ENCODE measurements at regions not wholly inside any gene's neighbourhood (a gene's known extent, or its start where the extent isn't known, plus 50 kb on each side); places are given as distances from the start of the nearest gene placed in this dataset.
A peak's percentile ranks its signal among the peaks of the same experiment; 100 is the strongest.

DNA sequence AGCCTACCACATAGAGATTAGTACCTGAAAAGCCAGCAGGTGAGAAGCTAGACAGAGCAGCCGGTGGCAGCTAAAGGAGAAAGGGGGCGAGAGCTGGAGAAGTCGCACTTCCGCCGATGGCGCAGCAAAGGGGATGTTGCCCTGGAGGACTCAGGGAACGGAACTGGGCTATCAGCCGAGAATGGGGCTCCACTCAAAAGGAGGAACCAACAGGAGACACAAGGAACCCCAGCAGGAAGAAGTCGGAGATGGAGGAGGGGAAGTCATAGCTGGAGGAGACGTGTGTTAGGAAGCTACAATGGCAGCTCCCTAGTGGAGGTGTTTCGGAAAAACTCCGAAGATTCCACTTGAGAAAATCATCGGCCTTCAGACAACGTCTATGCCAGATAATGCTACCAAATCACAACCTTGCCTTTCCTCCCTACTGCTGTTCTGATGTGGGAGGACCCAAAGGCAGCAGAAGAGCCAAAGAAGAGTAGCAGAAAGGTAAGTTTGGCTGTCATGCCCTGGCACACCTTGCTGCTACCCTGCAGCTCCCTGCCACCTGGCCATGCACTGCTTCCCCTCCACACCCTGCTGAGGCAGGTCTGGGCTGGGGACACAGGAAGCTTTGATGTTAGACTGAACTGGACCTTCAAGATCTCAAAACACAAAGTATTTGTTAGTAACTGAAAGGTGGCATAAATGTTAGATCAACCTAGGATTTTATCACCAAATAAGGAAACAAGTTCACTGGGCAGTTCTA lies 127.9 kb downstream of the DLEU7 start:
- no peak for TF ChIP-seq EZH2 (IDR thresholded peaks at IDR 0.05; ENCODE audit: insufficient read depth, low read length)
- TF ChIP-seq CTCF (IDR thresholded peaks at IDR 0.05; ENCODE audit: insufficient read depth, low read depth, low read length) = no peak
- no peaks in the 10 kb centered on the region for H3K4me1 ChIP-seq (ENCODE audit: insufficient read depth, low read length)
- H4K20me1 ChIP-seq (ENCODE audit: insufficient read depth, low read length) = no peaks in the 10 kb centered on the region
- Mint-ChIP-seq H3K4me3 (ENCODE audit: unreplicated experiment) (no peak overlapping the region), H3K27ac (ENCODE audit: unreplicated experiment) (peak overlapping the region; percentile 55), H3K27me3 (ENCODE audit: low read depth, unreplicated experiment) (no peaks in the 10 kb centered on the region), H3K9me3 (ENCODE audit: unreplicated experiment) (no peaks in the 10 kb centered on the region), H3K4me1 (ENCODE audit: low read depth, unreplicated experiment) (peaks cover 24% of the 10 kb centered on the region), H3K36me3 (ENCODE audit: low read depth, unreplicated experiment) (peaks cover 1% of the 10 kb centered on the region)
- no peaks in the 10 kb centered on the region for H3K79me2 ChIP-seq (ENCODE audit: insufficient read depth, low read length)
- no peak for FAIRE-seq
- DNase-seq (ENCODE audit: low read depth) = no peak
- H3K27me3 ChIP-seq (ENCODE audit: insufficient read depth, low read length) = no peaks in the 10 kb centered on the region
- no peak overlapping the region for H3K4me2 ChIP-seq (ENCODE audit: low read length)
- no peak overlapping the region for H3K27ac ChIP-seq (ENCODE audit: low read depth, low read length)
- H2AFZ ChIP-seq (ENCODE audit: low read depth, low read length) = no peak overlapping the region
- H3K4me3 ChIP-seq (ENCODE audit: insufficient read depth, low read depth, low read length) = no peak overlapping the region
- H3K36me3 ChIP-seq (ENCODE audit: insufficient read depth, low read length) = no peaks in the 10 kb centered on the region
- no peaks in the 10 kb centered on the region for H3K9me3 ChIP-seq (ENCODE audit: insufficient read depth, low read depth, low read length)
- no peak overlapping the region for H3K9ac ChIP-seq (ENCODE audit: low read length)

- DNase-seq (ENCODE audit: low read depth) (peak; percentile 43), FAIRE-seq (no peak)
- Histone ChIP-seq H3K4me1 (ENCODE audit: insufficient read depth, low read length) (no peaks in the 10 kb centered on the region), H3K4me2 (ENCODE audit: low read length) (no peak overlapping the region), H3K9ac (ENCODE audit: low read length) (no peak overlapping the region), H3K36me3 (ENCODE audit: insufficient read depth, low read length) (no peaks in the 10 kb centered on the region), H2AFZ (ENCODE audit: low read depth, low read length) (no peak overlapping the region), H3K27ac (ENCODE audit: low read depth, low read length) (no peak overlapping the region), H4K20me1 (ENCODE audit: insufficient read depth, low read length) (no peaks in the 10 kb centered on the region), H3K9me3 (ENCODE audit: insufficient read depth, low read depth, low read length) (no peaks in the 10 kb centered on the region), H3K79me2 (ENCODE audit: insufficient read depth, low read length) (no peaks in the 10 kb centered on the region), H3K4me3 (ENCODE audit: insufficient read depth, low read depth, low read length) (no peak overlapping the region), H3K27me3 (ENCODE audit: insufficient read depth, low read length) (no peaks in the 10 kb centered on the region)
- H3K27me3 Mint-ChIP-seq (ENCODE audit: low read depth, unreplicated experiment) = peaks cover 1% of the 10 kb centered on the region
- TF ChIP-seq CTCF (IDR thresholded peaks at IDR 0.05; ENCODE audit: insufficient read depth, low read depth, low read length) = no peak
- TF ChIP-seq EZH2 (IDR thresholded peaks at IDR 0.05; ENCODE audit: insufficient read depth, low read length) = no peak
- H3K4me1 Mint-ChIP-seq (ENCODE audit: low read depth, unreplicated experiment) = peaks cover 2% of the 10 kb centered on the region
- peaks cover 7% of the 10 kb centered on the region for H3K9me3 Mint-ChIP-seq (ENCODE audit: unreplicated experiment)
- H3K36me3 Mint-ChIP-seq (ENCODE audit: low read depth, unreplicated experiment) = no peaks in the 10 kb centered on the region
- H3K27ac Mint-ChIP-seq (ENCODE audit: unreplicated experiment) = no peak overlapping the region
- no peak overlapping the region for H3K4me3 Mint-ChIP-seq (ENCODE audit: unreplicated experiment)
Measured at GRCh38 chr13:50720861-50721671, 122.4 kb downstream of the DLEU7 start.

- Histone ChIP-seq H4K20me1 (ENCODE audit: insufficient read depth, low read length) (no peaks in the 10 kb centered on the region), H3K9ac (ENCODE audit: low read length) (no peak overlapping the region), H2AFZ (ENCODE audit: low read depth, low read length) (no peak overlapping the region), H3K4me1 (ENCODE audit: insufficient read depth, low read length) (no peaks in the 10 kb centered on the region), H3K79me2 (ENCODE audit: insufficient read depth, low read length) (no peaks in the 10 kb centered on the region), H3K27me3 (ENCODE audit: insufficient read depth, low read length) (no peaks in the 10 kb centered on the region), H3K4me2 (ENCODE audit: low read length) (no peak overlapping the region), H3K36me3 (ENCODE audit: insufficient read depth, low read length) (no peaks in the 10 kb centered on the region), H3K27ac (ENCODE audit: low read depth, low read length) (no peak overlapping the region), H3K4me3 (ENCODE audit: insufficient read depth, low read depth, low read length) (no peak overlapping the region), H3K9me3 (ENCODE audit: insufficient read depth, low read depth, low read length) (no peaks in the 10 kb centered on the region)
- no peak overlapping the region for H3K4me3 Mint-ChIP-seq (ENCODE audit: unreplicated experiment)
- H3K9me3 Mint-ChIP-seq (ENCODE audit: unreplicated experiment) = peaks cover 7% of the 10 kb centered on the region
- no peak for TF ChIP-seq EZH2 (IDR thresholded peaks at IDR 0.05; ENCODE audit: insufficient read depth, low read length)
- TF ChIP-seq CTCF (IDR thresholded peaks at IDR 0.05; ENCODE audit: insufficient read depth, low read depth, low read length) = no peak
- FAIRE-seq (no peak), DNase-seq (ENCODE audit: low read depth) (no peak)
- H3K36me3 Mint-ChIP-seq (ENCODE audit: low read depth, unreplicated experiment) = no peaks in the 10 kb centered on the region
- H3K27ac Mint-ChIP-seq (ENCODE audit: unreplicated experiment) = no peak overlapping the region
- peaks cover 2% of the 10 kb centered on the region for H3K4me1 Mint-ChIP-seq (ENCODE audit: low read depth, unreplicated experiment)
- H3K27me3 Mint-ChIP-seq (ENCODE audit: low read depth, unreplicated experiment) = peaks cover 1% of the 10 kb centered on the region
Measured at GRCh38 chr13:50721672-50721992, 121.9 kb downstream of the DLEU7 start.

All from astrocyte (in vitro differentiated cells and primary cell).